ENCODE measurements at regions not wholly inside any gene's neighbourhood (a gene's known extent, or its start where the extent isn't known, plus 50 kb on each side); places are given as distances from the start of the nearest gene placed in this dataset.

- intact Hi-C loops (cut with micrococcal nuclease) = no loop called here
- H3K36me3 Mint-ChIP-seq (ENCODE audit: insufficient read depth, unreplicated experiment) = peaks cover 5% of the 10 kb centered on the region
- BruUV-seq (replicated peaks) = no TSS peak
- ChIA-PET CTCF (no interaction called here), POLR2A (no interaction called here)
- no peak for DNase-seq (ENCODE audit: unreplicated experiment)
- TF ChIP-seq CTCF (IDR thresholded peaks at IDR 0.05; ENCODE audit: unreplicated experiment) = no peak
- H3K4me3 Mint-ChIP-seq (ENCODE audit: unreplicated experiment) = no peak overlapping the region
- no peak overlapping the region for H3K27ac Mint-ChIP-seq (ENCODE audit: low read depth, unreplicated experiment)
- peaks cover 7% of the 10 kb centered on the region for H3K9me3 Mint-ChIP-seq (ENCODE audit: unreplicated experiment)
- H3K27me3 Mint-ChIP-seq (ENCODE audit: insufficient read depth, unreplicated experiment) = no peaks in the 10 kb centered on the region
- H3K4me1 Mint-ChIP-seq (ENCODE audit: insufficient read depth, unreplicated experiment) = no peaks in the 10 kb centered on the region
Measured at GRCh38 chr2:226550801-226551200, 248.8 kb downstream of the IRS1 start.

- CTCF ChIA-PET = no interaction called here
- DNase-seq (ENCODE audit: unreplicated experiment) = no peak
- Mint-ChIP-seq H3K9me3 (ENCODE audit: unreplicated experiment) (peaks cover 7% of the 10 kb centered on the region), H3K27me3 (ENCODE audit: insufficient read depth, unreplicated experiment) (no peaks in the 10 kb centered on the region), H3K4me3 (ENCODE audit: unreplicated experiment) (no peak overlapping the region), H3K36me3 (ENCODE audit: insufficient read depth, unreplicated experiment) (no peaks in the 10 kb centered on the region), H3K4me1 (ENCODE audit: insufficient read depth, unreplicated experiment) (no peaks in the 10 kb centered on the region), H3K27ac (ENCODE audit: low read depth, unreplicated experiment) (peak overlapping the region; percentile 36)
- POLR2A ChIA-PET = no interaction called here
- BruUV-seq (replicated peaks) = no TSS peak
- no peak for TF ChIP-seq CTCF (IDR thresholded peaks at IDR 0.05; ENCODE audit: unreplicated experiment)
- intact Hi-C loops (cut with micrococcal nuclease) = no loop called here
Measured at GRCh38 chr2:226548732-226549131, 250.9 kb downstream of the IRS1 start.

DNA sequence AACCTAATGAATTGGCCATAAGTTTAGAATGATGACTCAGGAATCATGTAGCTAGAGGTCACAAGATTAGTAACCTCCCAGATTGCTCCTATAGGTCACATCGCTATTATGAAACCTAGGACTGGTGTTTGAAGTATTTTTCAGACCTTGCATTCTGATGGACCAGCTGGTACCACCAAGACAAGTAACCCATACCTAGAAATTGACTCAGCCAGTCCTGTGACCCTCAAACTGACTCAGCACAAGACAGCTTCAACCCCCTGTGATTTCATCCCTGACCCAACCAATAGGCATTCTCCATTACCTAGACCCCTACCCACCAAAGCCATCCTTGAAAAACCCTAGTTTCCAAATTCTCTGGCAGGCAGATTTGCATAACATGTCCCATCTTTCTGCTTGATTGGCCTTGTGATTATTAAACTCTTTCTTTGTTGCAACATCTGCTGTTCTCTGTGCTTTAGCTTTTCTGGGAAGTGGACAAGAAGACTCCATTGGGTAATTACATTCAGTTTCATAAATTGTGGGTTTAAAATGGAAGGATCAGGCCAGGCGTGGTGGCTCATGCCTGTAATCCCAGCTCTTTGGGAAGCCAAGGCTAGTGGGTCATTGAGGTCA is 254.9 kb downstream of the IRS1 start:
- CTCF ChIA-PET = interaction anchor here (0.6 kb wide), 1 partner anchor 198 kb away, joined by 3 read pairs; no protein-coding TSS in a partner anchor
- no TSS peak for BruUV-seq (replicated peaks)
- no peak overlapping the region for H3K4me3 Mint-ChIP-seq (ENCODE audit: unreplicated experiment)
- no peaks in the 10 kb centered on the region for H3K27me3 Mint-ChIP-seq (ENCODE audit: insufficient read depth, unreplicated experiment)
- H3K27ac Mint-ChIP-seq (ENCODE audit: low read depth, unreplicated experiment) = no peak overlapping the region
- no peaks in the 10 kb centered on the region for H3K4me1 Mint-ChIP-seq (ENCODE audit: insufficient read depth, unreplicated experiment)
- H3K9me3 Mint-ChIP-seq (ENCODE audit: unreplicated experiment) = peaks cover 2% of the 10 kb centered on the region
- no peak for TF ChIP-seq CTCF (IDR thresholded peaks at IDR 0.05; ENCODE audit: unreplicated experiment)
- intact Hi-C loops (cut with micrococcal nuclease) = no loop called here
- H3K36me3 Mint-ChIP-seq (ENCODE audit: insufficient read depth, unreplicated experiment) = no peaks in the 10 kb centered on the region
- DNase-seq (ENCODE audit: unreplicated experiment) = no peak
- POLR2A ChIA-PET = no interaction called here

GRCh38 chr2:226540204-226540994 is 259.2 kb downstream of the IRS1 start:
- H3K36me3 Mint-ChIP-seq (ENCODE audit: insufficient read depth, unreplicated experiment) = no peaks in the 10 kb centered on the region
- ChIA-PET POLR2A (interaction anchor here (0.5 kb wide), 1 partner anchor 326 kb away, joined by 3 read pairs; no protein-coding TSS in a partner anchor), CTCF (no interaction called here)
- intact Hi-C loops (cut with micrococcal nuclease) = no loop called here
- TF ChIP-seq CTCF (IDR thresholded peaks at IDR 0.05; ENCODE audit: unreplicated experiment) = no peak
- BruUV-seq (replicated peaks) = no TSS peak
- no peak for DNase-seq (ENCODE audit: unreplicated experiment)
- H3K27me3 Mint-ChIP-seq (ENCODE audit: insufficient read depth, unreplicated experiment) = no peaks in the 10 kb centered on the region
- no peak overlapping the region for H3K4me3 Mint-ChIP-seq (ENCODE audit: unreplicated experiment)
- H3K27ac Mint-ChIP-seq (ENCODE audit: low read depth, unreplicated experiment) = no peak overlapping the region
- no peaks in the 10 kb centered on the region for H3K4me1 Mint-ChIP-seq (ENCODE audit: insufficient read depth, unreplicated experiment)
- H3K9me3 Mint-ChIP-seq (ENCODE audit: unreplicated experiment) = no peaks in the 10 kb centered on the region

Measured in MCF 10A (cell line).